H1 (cell line): ENCODE measurements at regions not wholly inside any gene's neighbourhood (a gene's known extent, or its start where the extent isn't known, plus 50 kb on each side); places are given as distances from the start of the nearest gene placed in this dataset.

Source experiments
- CTCF ChIA-PET: fragments of 300-600 bp; sonication (Branson Sonifier 250); formaldehyde crosslinking; loops from one replicate; lab custom pipeline; 2021; ENCODE audit not compliant: partially characterized antibody; lab: Charles Lee
- POLR2A ChIA-PET: fragments of 300-600 bp; sonication (Branson Sonifier 250); formaldehyde crosslinking; loops from one replicate; lab custom pipeline; 2021; ENCODE audit warnings: inconsistent platforms; ENCODE audit not compliant: partially characterized antibody; lab: Charles Lee
- DNase-seq, 2 experiments: peaks; one replicate each; pipeline versions ENCODE4 v3.0.0 to v3.0.0-alpha.2; 2010 to 2022; ENCODE audit warnings: low spot score in 2 of 2, low read depth in 1 of 2, mixed read lengths in 1 of 2
- FAIRE-seq: peaks from 2 replicates; lab custom pipeline; 2011; peaks lifted over from hg19 to GRCh38; lab: Jason Lieb, UNC
- H2AFZ ChIP-seq: 2 replicates; pipeline ENCODE4 v1.8.1; 2012; ENCODE audit warnings: low read length, inconsistent platforms
- H2AK5ac ChIP-seq: 2 replicates; pipeline ENCODE4 v1.6.1; 2013; ENCODE audit warnings: low read depth, low read length
- H2BK120ac ChIP-seq: replicated peaks from 2 replicates; pipeline ENCODE3; 2013; ENCODE audit warnings: low read depth, low read length, inconsistent platforms
- H2BK12ac ChIP-seq: 2 replicates; pipeline ENCODE4 v1.6.1; 2013; ENCODE audit warnings: low read depth, low read length
- H2BK15ac ChIP-seq: 2 replicates; pipeline ENCODE4 v1.6.1; 2013; ENCODE audit warnings: low read length
- H2BK20ac ChIP-seq: 2 replicates; pipeline ENCODE4 v1.6.1; 2013; ENCODE audit warnings: low read length
- H2BK5ac ChIP-seq: 2 replicates; pipeline ENCODE4 v1.6.1; 2013; ENCODE audit warnings: low read depth, low read length
- H3K14ac ChIP-seq: 2 replicates; pipeline ENCODE4 v1.6.1; 2013; ENCODE audit warnings: inconsistent platforms; ENCODE audit not compliant: insufficient read length
- H3K18ac ChIP-seq: 2 replicates; pipeline ENCODE4 v1.6.1; 2013; ENCODE audit warnings: low read length; ENCODE audit errors: extremely low read depth
- H3K23ac ChIP-seq: 2 replicates; pipeline ENCODE4 v1.6.1; 2013; ENCODE audit warnings: inconsistent platforms; ENCODE audit not compliant: insufficient read length
- H3K23me2 ChIP-seq: 2 replicates; pipeline ENCODE4 v1.6.1; 2013; ENCODE audit warnings: low read depth, low read length
- H3K27ac ChIP-seq: 2 replicates; pipeline ENCODE4 v1.6.1; 2011; ENCODE audit warnings: low read depth, low read length, inconsistent platforms
- H3K27me3 ChIP-seq, 4 experiments: replicated peaks in 1 of 4; 1 replicate in 1 of 4; 2 replicates in 3 of 4; pipeline versions ENCODE4 v1.6.1 to v1.8.1; 2011 to 2013; ENCODE audit warnings: low read length in 3 of 4, mild to moderate bottlenecking in 3 of 4, inconsistent platforms in 2 of 4, mixed read lengths in 2 of 4, moderate library complexity in 1 of 4; ENCODE audit not compliant: control insufficient read depth in 3 of 4, insufficient read depth in 3 of 4; ENCODE audit errors: extremely low read depth in 1 of 4
- H3K36me3 ChIP-seq, 4 experiments: 2 replicates each; pipeline versions ENCODE4 v1.6.1 to v1.8.1; 2011 to 2013; ENCODE audit warnings: mild to moderate bottlenecking in 4 of 4, low read length in 3 of 4, moderate library complexity in 2 of 4, control low read depth in 1 of 4, inconsistent platforms in 1 of 4; ENCODE audit not compliant: insufficient read depth in 4 of 4, control insufficient read depth in 2 of 4
- H3K4ac ChIP-seq: replicated peaks from 2 replicates; pipeline ENCODE3; 2013; ENCODE audit warnings: low read length, low read depth, mixed read lengths, inconsistent platforms; ENCODE audit not compliant: insufficient read length
- H3K4me1 ChIP-seq, 4 experiments: replicated peaks in 1 of 4; 1 replicate in 1 of 4; 2 replicates in 3 of 4; pipeline versions ENCODE4 v1.6.1 to v1.8.1; 2011 to 2013; ENCODE audit warnings: low read length in 3 of 4, inconsistent platforms in 2 of 4, mixed read lengths in 1 of 4; ENCODE audit not compliant: insufficient read depth in 4 of 4, control insufficient read depth in 3 of 4
- H3K4me2 ChIP-seq, 2 experiments: 2 replicates each; pipeline versions ENCODE4 v1.6.1 to v1.8.1; 2011 to 2013; ENCODE audit warnings: low read depth in 2 of 2, low read length in 2 of 2, control low read depth in 1 of 2, inconsistent platforms in 1 of 2, mild to moderate bottlenecking in 1 of 2; ENCODE audit not compliant: insufficient read depth in 1 of 2
- H3K4me3 ChIP-seq, 4 experiments: fragments of 200-600, 300-600 bp in 1 of 4; sonication (generic), shearing (Covaris generic), sonication (Bioruptor Twin) in 1 of 4; 2 replicates each; pipeline versions ENCODE4 v1.5.1 to v1.8.1; 2011 to 2016; ENCODE audit warnings: low read length in 4 of 4, low read depth in 3 of 4, control low read depth in 2 of 4, inconsistent platforms in 2 of 4, mild to moderate bottlenecking in 2 of 4, mixed read lengths in 1 of 4, moderate library complexity in 1 of 4; ENCODE audit not compliant: insufficient read depth in 2 of 4; ENCODE audit errors: extremely low read depth in 1 of 4
- H3K56ac ChIP-seq: replicated peaks from 2 replicates; pipeline ENCODE3; 2013; ENCODE audit warnings: low read depth, mild to moderate bottlenecking, mixed read lengths, low read length, inconsistent platforms; ENCODE audit not compliant: insufficient read length
- H3K79me1 ChIP-seq: 2 replicates; pipeline ENCODE4 v1.6.1; 2013; ENCODE audit warnings: low read depth, low read length, control low read depth
- H3K79me2 ChIP-seq, 2 experiments: 2 replicates each; pipeline versions ENCODE4 v1.6.1 to v1.8.1; 2012 to 2013; ENCODE audit warnings: low read length in 2 of 2, mild to moderate bottlenecking in 2 of 2, inconsistent platforms in 1 of 2; ENCODE audit not compliant: insufficient read depth in 2 of 2, control insufficient read depth in 1 of 2
- H3K9ac ChIP-seq, 4 experiments: replicated peaks in 1 of 4; 1 replicate in 1 of 4; 2 replicates in 3 of 4; pipeline versions ENCODE4 v1.6.1 to v1.8.1; 2011 to 2013; ENCODE audit warnings: low read depth in 3 of 4, low read length in 3 of 4, control low read depth in 2 of 4, mild to moderate bottlenecking in 2 of 4, moderate library complexity in 2 of 4, inconsistent platforms in 1 of 4; ENCODE audit errors: extremely low read depth in 1 of 4
- H3K9me3 ChIP-seq, 2 experiments: 2 replicates each; pipeline versions ENCODE4 v1.6.1 to v1.8.1; 2012 to 2013; ENCODE audit warnings: mild to moderate bottlenecking in 2 of 2, moderate library complexity in 2 of 2, control low read depth in 1 of 2, inconsistent platforms in 1 of 2, low read depth in 1 of 2, low read length in 1 of 2, mixed read lengths in 1 of 2; ENCODE audit not compliant: insufficient read depth in 2 of 2
- H4K20me1 ChIP-seq, 2 experiments: replicated peaks in 1 of 2; 2 replicates each; pipeline versions ENCODE3 to v1.8.1; 2011 to 2013; ENCODE audit warnings: inconsistent platforms in 2 of 2, low read length in 2 of 2, mild to moderate bottlenecking in 1 of 2; ENCODE audit not compliant: insufficient read depth in 2 of 2, control insufficient read depth in 1 of 2
- H4K5ac ChIP-seq: 2 replicates; pipeline ENCODE4 v1.6.1; 2013; ENCODE audit warnings: low read length, low read depth, mixed read lengths, inconsistent platforms; ENCODE audit not compliant: insufficient read length
- H4K8ac ChIP-seq: 2 replicates; pipeline ENCODE4 v1.8.0; 2013; ENCODE audit warnings: mild to moderate bottlenecking, moderate library complexity, low read length, inconsistent platforms; ENCODE audit not compliant: insufficient read depth; ENCODE audit errors: extremely low read depth
- H4K91ac ChIP-seq: replicated peaks from 2 replicates; pipeline ENCODE3; 2013; ENCODE audit warnings: low read length, mixed read lengths, inconsistent platforms; ENCODE audit not compliant: insufficient read length
- CBX5 ChIP-seq: fragments of 300-800, 300-1000 bp; sonication (generic); IDR thresholded peaks from 2 replicates; pipeline ENCODE4 v1.7.1; 2016; ENCODE audit warnings: antibody characterized with exemption, low read length, low read depth
- CEBPB ChIP-seq: IDR thresholded peaks from 2 replicates; pipeline ENCODE4 v1.6.1; 2012; ENCODE audit warnings: low read depth, low read length
- EP300 ChIP-seq, 2 experiments: IDR thresholded peaks; 1 replicate in 1 of 2; 2 replicates in 1 of 2; pipeline ENCODE4 v1.6.1; 2011 to 2012; ENCODE audit warnings: low read depth in 2 of 2, low read length in 2 of 2, mild to moderate bottlenecking in 2 of 2, borderline replicate concordance in 1 of 2, inconsistent platforms in 1 of 2, moderate library complexity in 1 of 2
- JUN ChIP-seq: IDR thresholded peaks from 2 replicates; pipeline ENCODE4 v1.6.1; 2011; ENCODE audit warnings: low read depth, mild to moderate bottlenecking, improper control_type of control experiment, low read length
- KDM4A ChIP-seq: IDR thresholded peaks from one replicate; pipeline ENCODE4 v1.7.1; 2012; ENCODE audit warnings: low read depth, mild to moderate bottlenecking, moderate library complexity, low read length, inconsistent platforms; ENCODE audit not compliant: severe bottlenecking
- NRF1 ChIP-seq: IDR thresholded peaks from 2 replicates; pipeline ENCODE4 v1.6.1; 2011; ENCODE audit warnings: mild to moderate bottlenecking, low read depth, low read length, improper control_type of control experiment
- RFX5 ChIP-seq: IDR thresholded peaks from 2 replicates; pipeline ENCODE4 v1.6.1; 2011; ENCODE audit warnings: low read depth, low read length, improper control_type of control experiment, borderline replicate concordance
- SIN3A ChIP-seq, 2 experiments: IDR thresholded peaks in 1 of 2; conservative IDR thresholded peaks in 1 of 2; 2 replicates each; pipeline ENCODE4 v1.6.1; 2011 to 2012; ENCODE audit warnings: low read length in 2 of 2, improper control_type of control experiment in 1 of 2, low read depth in 1 of 2, mild to moderate bottlenecking in 1 of 2
- TAF1 ChIP-seq: IDR thresholded peaks from 2 replicates; pipeline ENCODE4 v1.6.1; 2011; ENCODE audit warnings: mild to moderate bottlenecking, low read depth, low read length
- TCF12 ChIP-seq: IDR thresholded peaks from 2 replicates; pipeline ENCODE4 v1.6.1; 2011; ENCODE audit warnings: low read depth, mild to moderate bottlenecking, low read length
- USF2 ChIP-seq: IDR thresholded peaks from 2 replicates; pipeline ENCODE4 v1.6.1; 2011; ENCODE audit warnings: low read length, improper control_type of control experiment
- WGBS, 2 experiments: shearing (Covaris generic) in 1 of 2; methylation state at CpG; one replicate each; pipeline versions ENCODE4 v1.1.6 to v1.1.7; 2013 to 2015; ENCODE audit warnings: low lambda C conversion rate in 2 of 2, mixed read lengths in 2 of 2, inconsistent platforms in 1 of 2, low coverage in 1 of 2, missing lambda C conversion rate in 1 of 2; ENCODE audit not compliant: insufficient replicate concordance in 2 of 2, insufficient coverage in 1 of 2, insufficient read length in 1 of 2; ENCODE audit errors: extremely low coverage in 1 of 2, missing lambda C conversion rate in 1 of 2; 5-methylcytosine and 5-hydroxymethylcytosine counted together

- Histone ChIP-seq H4K8ac (no peak overlapping the region), H2AFZ (no peak overlapping the region), H2BK12ac (no peak overlapping the region), H2AK5ac (no peak overlapping the region), H2BK120ac (no peak overlapping the region), H3K27me3 (no peaks in the 10 kb centered on the region), H4K91ac (no peak overlapping the region), H3K23me2 (no peaks in the 10 kb centered on the region), H3K36me3 (no peaks in the 10 kb centered on the region), H3K79me2 (no peaks in the 10 kb centered on the region), H3K4me2 (no peak overlapping the region), H4K20me1 (no peaks in the 10 kb centered on the region), H2BK5ac (no peak overlapping the region), H3K14ac (no peak overlapping the region), H3K23ac (no peak overlapping the region), H3K9me3 (no peaks in the 10 kb centered on the region; a peak in 2 of 4 replicates), H3K4ac (no peak overlapping the region), H2BK15ac (no peak overlapping the region), H3K79me1 (no peaks in the 10 kb centered on the region), H3K9ac (no peak overlapping the region), H3K27ac (no peak overlapping the region), H2BK20ac (no peak overlapping the region), H4K5ac (no peak overlapping the region), H3K4me3 (no peak overlapping the region), H3K56ac (no peak overlapping the region), H3K18ac (no peak overlapping the region), H3K4me1 (no peaks in the 10 kb centered on the region)
- ChIA-PET POLR2A (no interaction called here), CTCF (no interaction called here)
- WGBS, 2 experiments: 91% methylated on average over 2 of the region's 2 CpGs; no CpG with 5 or more reads in 1 of the 2 experiments
- TF ChIP-seq TAF1: no peak
- no peak for TF ChIP-seq USF2
- no peak for TF ChIP-seq NRF1
- TF ChIP-seq EP300 (IDR thresholded peaks at IDR 0.05; ENCODE audit: borderline replicate concordance in 1 of 2, low read depth in 2 of 2, low read length in 2 of 2): no peak
- TF ChIP-seq CEBPB: no peak
- TF ChIP-seq JUN: no peak
- no peak for TF ChIP-seq KDM4A
- no peak for TF ChIP-seq RFX5
- no peak for TF ChIP-seq CBX5
- no peak for TF ChIP-seq SIN3A (conservative IDR thresholded peaks at IDR 0.05 in 1 of 2, IDR thresholded peaks at IDR 0.05 in 1 of 2; ENCODE audit: low read depth in 1 of 2, low read length in 2 of 2)
- no peak for TF ChIP-seq TCF12
- DNase-seq (no peak), FAIRE-seq (no peak)
These were observed 506.2 kb downstream of the GABRG2 start for GRCh38 chr5:162573758-162574157.
